Psoas muscle (tissue), 7 donors: ENCODE measurements at regions not wholly inside any gene's neighbourhood (a gene's known extent, or its start where the extent isn't known, plus 50 kb on each side); places are given as distances from the start of the nearest gene placed in this dataset.
"Not testable (repeated sequence)": the region's sequence is repeated elsewhere in the genome, so short reads cannot be mapped to it uniquely, and the experiment has no call there.

Experiments used
- ATAC-seq, 4 donors: fragments of 200-7000 bp; cut with Tn5 transposase; one replicate each; pipeline ENCODE4 v1.9.1; 2020; ENCODE audit warnings: moderate library complexity in 3 of 4, mild to moderate bottlenecking in 2 of 4
- DNase-seq, 2 donors: peaks; one replicate each; pipeline ENCODE4 v3.0.0-alpha.2; 2020
- H3K27ac ChIP-seq: fragments of 200-600 bp; one replicate; pipeline ENCODE4 v1.8.0; 2022
- H3K27me3 ChIP-seq, 3 donors: fragments of 200-600 bp in 1 of 3; one replicate each; pipeline versions ENCODE4 v1.6.1 to v1.8.0; 2013 to 2022; ENCODE audit warnings: low read length in 2 of 3, mild to moderate bottlenecking in 2 of 3, moderate library complexity in 1 of 3; ENCODE audit not compliant: insufficient read depth in 3 of 3
- H3K36me3 ChIP-seq, 2 donors: fragments of 200-600 bp in 1 of 2; one replicate each; pipeline versions ENCODE4 v1.6.1 to v1.8.0; 2013 to 2022; ENCODE audit warnings: low read depth in 1 of 2, mild to moderate bottlenecking in 1 of 2, moderate library complexity in 1 of 2; ENCODE audit not compliant: insufficient read depth in 1 of 2
- H3K4me1 ChIP-seq: fragments of 200-600 bp; one replicate; pipeline ENCODE4 v1.8.0; 2022
- H3K4me3 ChIP-seq: fragments of 200-600 bp; one replicate; pipeline ENCODE4 v1.8.0; 2022; ENCODE audit warnings: mild to moderate bottlenecking
- H3K9me3 ChIP-seq: fragments of 200-600 bp; one replicate; pipeline ENCODE4 v1.8.0; 2022
- WGBS, 3 donors: extraction: QIAGEN DNeasy Blood & Tissue Kit; methylation state at CpG; one replicate each; pipeline versions ENCODE4 v1.1.6 to v1.1.7; 2013; 5-methylcytosine and 5-hydroxymethylcytosine counted together
- intact Hi-C, 2 donors: fragments of 100-400 bp; cut with DNase I; formaldehyde crosslinking; loops; one replicate each; pipeline versions ENCODE4 v1.11.0 to v1.14.2; 2022
- TF ChIP-seq, protein P1 (sequence below): fragments of 200-600 bp; IDR thresholded peaks from one replicate; pipeline ENCODE4 v1.8.0; 2022; ENCODE audit warnings: antibody characterized with exemption
- donor health status: healthy with polysubstance abuse.
- donor health status: DM: no; HTN: no; CAD: no; lungs with moderate emphysema.
- donor health status: Bipolar disorder and iron deficiency.
- donor health status: healthy.
- donor health status: DM: yes; HTN: yes; CAD: no.
- donor health status: DM: no; HTN: no; CAD: no.
- donor health status: DM: yes; HTN: yes; CAD: no.

DNA sequence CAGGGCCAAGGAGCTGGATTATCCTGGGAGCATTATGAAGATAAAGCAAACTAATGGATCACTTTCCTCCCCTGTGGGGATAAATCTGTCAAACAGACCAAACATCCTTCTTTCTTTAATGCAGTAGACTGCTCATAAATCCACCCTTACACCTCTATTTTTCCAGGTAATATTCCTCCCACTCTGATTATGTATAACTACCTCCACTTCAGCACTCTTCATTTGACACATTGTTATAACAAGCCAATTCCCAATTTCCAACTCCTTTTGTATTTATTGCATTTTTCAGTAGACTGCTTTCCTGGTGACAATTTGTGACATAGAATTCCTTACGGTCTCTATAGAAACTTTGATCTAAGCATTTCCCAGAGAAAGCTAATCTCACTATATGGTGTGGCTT, 115.0 kb upstream of the PRKG2 start:
- intact Hi-C loops: no loop called here
- Histone ChIP-seq H3K4me1 (no peaks in the 10 kb centered on the region), H3K4me3 (no peak overlapping the region), H3K27ac (no peak overlapping the region), H3K9me3 (no peaks in the 10 kb centered on the region), H3K27me3 (peaks cover 0 to 1% (median 0%) of the 10 kb centered on the region in 3 donors), H3K36me3 (no peaks in the 10 kb centered on the region)
- 0 to 59% (median 37%) methylated on average over 1 of the region's 1 CpG for WGBS, 3 donors
- TF ChIP-seq, protein P1, sequence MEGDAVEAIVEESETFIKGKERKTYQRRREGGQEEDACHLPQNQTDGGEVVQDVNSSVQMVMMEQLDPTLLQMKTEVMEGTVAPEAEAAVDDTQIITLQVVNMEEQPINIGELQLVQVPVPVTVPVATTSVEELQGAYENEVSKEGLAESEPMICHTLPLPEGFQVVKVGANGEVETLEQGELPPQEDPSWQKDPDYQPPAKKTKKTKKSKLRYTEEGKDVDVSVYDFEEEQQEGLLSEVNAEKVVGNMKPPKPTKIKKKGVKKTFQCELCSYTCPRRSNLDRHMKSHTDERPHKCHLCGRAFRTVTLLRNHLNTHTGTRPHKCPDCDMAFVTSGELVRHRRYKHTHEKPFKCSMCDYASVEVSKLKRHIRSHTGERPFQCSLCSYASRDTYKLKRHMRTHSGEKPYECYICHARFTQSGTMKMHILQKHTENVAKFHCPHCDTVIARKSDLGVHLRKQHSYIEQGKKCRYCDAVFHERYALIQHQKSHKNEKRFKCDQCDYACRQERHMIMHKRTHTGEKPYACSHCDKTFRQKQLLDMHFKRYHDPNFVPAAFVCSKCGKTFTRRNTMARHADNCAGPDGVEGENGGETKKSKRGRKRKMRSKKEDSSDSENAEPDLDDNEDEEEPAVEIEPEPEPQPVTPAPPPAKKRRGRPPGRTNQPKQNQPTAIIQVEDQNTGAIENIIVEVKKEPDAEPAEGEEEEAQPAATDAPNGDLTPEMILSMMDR: no peak
- DNase-seq (no peak), ATAC-seq (peak in 1 of 4 donors; percentile 7)

DNA sequence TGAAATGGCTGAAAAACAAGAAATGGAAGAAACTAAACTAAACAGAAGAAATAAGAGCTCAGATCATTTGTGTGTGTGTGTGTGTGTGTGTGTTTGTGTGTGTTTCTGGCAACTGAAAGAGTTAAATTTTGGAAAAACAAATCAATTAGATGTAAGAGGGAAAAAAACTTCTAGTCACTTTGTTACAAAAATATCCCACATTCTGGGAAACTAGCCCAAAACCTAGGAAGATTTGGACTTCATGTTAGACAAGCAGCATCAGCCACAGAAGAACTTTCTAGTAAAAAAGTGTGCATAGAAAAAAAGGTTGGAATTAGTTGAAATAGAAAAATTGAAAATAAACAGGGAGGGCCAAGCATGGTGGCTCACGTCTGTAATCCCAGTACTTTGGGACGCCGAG, 111.6 kb upstream of the PRKG2 start:
- no peak for ATAC-seq
- no peaks in the 10 kb centered on the region for H3K4me1 ChIP-seq
- H3K27me3 ChIP-seq: no peaks in the 10 kb centered on the region

DNA sequence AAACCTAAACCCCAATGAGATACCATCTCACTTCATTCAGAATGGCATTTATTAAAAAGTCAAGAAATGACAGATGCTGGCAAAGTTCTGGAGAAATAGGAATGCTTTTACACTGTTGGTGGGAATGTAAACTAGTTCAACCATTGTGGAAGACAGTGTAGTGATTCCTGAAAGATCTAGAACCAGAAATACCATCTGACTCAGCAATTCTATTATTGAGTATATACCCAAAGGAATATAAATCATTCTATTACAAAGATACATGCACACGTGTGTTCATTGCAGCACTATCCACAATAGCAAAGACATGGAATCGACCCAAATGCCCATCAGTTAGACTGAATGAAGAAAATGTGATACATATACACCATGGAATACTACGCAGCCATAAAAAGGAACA, 109.6 kb upstream of the PRKG2 start:
- H3K27me3 ChIP-seq, DNase-seq, H3K4me3 ChIP-seq, H3K4me1 ChIP-seq, H3K36me3 ChIP-seq, ATAC-seq, H3K9me3 ChIP-seq, intact Hi-C loops, H3K27ac ChIP-seq: not testable (repeated sequence)
- WGBS, 3 donors: 72 to 79% (median 76%) methylated on average over 3 of the region's 3 CpGs

More for the DNA sequence above, 111.6 kb upstream of the PRKG2 start:
- TF ChIP-seq, protein P1: no peak
- H3K27ac ChIP-seq: no peak overlapping the region
- intact Hi-C loops: no loop called here
- H3K9me3 ChIP-seq: no peaks in the 10 kb centered on the region
- H3K36me3 ChIP-seq: no peaks in the 10 kb centered on the region
- DNase-seq: no peak
- 77 to 81% (median 80%) methylated on average over 3 of the region's 3 CpGs for WGBS, 3 donors
- H3K4me3 ChIP-seq: no peak overlapping the region

DNA sequence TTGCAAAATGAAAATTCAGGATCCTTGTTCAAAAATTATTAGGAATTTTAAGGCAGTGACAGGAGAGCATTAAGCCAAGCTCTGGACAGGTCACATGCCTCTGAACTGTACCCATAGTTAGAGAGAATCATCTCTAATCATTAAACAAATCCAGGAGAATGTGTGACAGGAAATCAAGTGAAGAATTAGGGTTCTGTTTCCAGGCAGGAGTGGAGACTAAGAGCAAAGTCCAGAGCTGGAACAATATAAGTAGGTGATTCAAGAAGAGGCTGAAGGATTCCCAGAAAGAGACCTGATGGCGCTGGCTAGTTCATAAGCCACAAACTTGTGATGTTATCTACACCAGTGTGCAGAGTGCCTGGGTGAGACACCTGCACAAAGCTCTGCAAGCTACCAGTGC, 104.6 kb upstream of the PRKG2 start:
- H3K36me3 ChIP-seq: no peaks in the 10 kb centered on the region
- ATAC-seq (no peak), DNase-seq (no peak)
- TF ChIP-seq, protein P1: no peak
- intact Hi-C loops: no loop called here
- no peak overlapping the region for H3K27ac ChIP-seq
- H3K4me1 ChIP-seq: no peaks in the 10 kb centered on the region
- H3K27me3 ChIP-seq: no peaks in the 10 kb centered on the region
- no peaks in the 10 kb centered on the region for H3K9me3 ChIP-seq
- H3K4me3 ChIP-seq: no peak overlapping the region
- WGBS, 3 donors: 75 to 100% (median 89%) methylated on average over 1 of the region's 1 CpG

DNA sequence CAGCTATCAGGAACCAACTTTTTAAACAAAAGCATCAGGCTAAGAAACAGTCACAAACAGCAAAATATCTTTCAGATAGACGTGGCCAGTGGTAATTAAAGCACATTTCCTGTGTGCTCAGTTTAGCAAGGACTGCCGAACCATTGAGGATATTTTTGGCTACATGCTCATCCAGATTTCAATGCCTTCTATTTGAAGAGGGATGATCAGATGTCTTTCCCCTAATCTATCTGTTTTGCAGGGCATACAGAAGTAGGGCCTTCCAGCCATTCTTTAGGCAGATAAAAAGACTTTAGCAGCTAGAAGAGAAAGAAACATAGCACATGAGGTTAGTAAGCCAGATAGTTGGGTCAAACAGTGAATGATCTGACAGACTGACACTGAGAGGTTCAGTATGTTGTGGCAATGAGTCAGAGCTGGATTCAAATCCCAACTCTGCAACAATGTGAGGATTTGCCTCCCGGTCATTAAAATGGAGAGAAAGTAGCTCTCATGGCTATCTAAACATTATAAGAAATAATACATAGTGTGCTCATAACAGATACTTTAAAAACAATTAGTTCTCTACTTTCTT, 100.0 kb upstream of the PRKG2 start:
- Histone ChIP-seq H3K27me3 (no peaks in the 10 kb centered on the region), H3K4me1 (no peaks in the 10 kb centered on the region), H3K9me3 (no peaks in the 10 kb centered on the region), H3K27ac (no peak overlapping the region), H3K36me3 (no peaks in the 10 kb centered on the region), H3K4me3 (no peak overlapping the region)
- ATAC-seq (no peak), DNase-seq (no peak)
- TF ChIP-seq, protein P1: no peak
- intact Hi-C loops: no loop called here
- WGBS, 3 donors: 21 to 33% (median 24%) methylated on average over 3 of the region's 3 CpGs
